ENCODE measurements at regions not wholly inside any gene's neighbourhood (a gene's known extent, or its start where the extent isn't known, plus 50 kb on each side); places are given as distances from the start of the nearest gene placed in this dataset.
"Not testable (repeated sequence)": the region's sequence is repeated elsewhere in the genome, so short reads cannot be mapped to it uniquely, and the experiment has no call there.

DNA sequence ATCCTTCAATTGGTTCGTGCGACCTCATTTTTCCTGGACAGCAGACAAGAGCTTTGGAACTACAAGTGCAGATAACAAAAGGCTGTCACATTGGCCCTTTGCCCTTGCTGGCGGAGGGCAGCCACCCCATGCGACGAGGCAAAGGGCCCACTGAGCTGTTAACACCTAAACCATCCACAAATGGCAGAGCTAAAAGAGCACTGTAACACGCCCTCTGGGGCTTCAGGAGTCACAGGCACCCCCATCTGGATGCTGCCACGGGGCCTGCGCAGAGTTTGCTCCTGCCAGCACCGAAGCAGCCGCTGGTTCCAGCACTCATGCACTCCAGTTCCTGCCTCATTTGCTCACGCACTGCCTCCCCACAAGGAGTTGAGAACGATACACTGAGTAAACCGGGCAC, 524.9 kb downstream of the ZNF385D start (continued):
- no peak for TF ChIP-seq ZFP41 (tag by site-specific recombination; IDR thresholded peaks at IDR 0.05; ENCODE audit: borderline replicate concordance)
- TF ChIP-seq, protein P1, sequence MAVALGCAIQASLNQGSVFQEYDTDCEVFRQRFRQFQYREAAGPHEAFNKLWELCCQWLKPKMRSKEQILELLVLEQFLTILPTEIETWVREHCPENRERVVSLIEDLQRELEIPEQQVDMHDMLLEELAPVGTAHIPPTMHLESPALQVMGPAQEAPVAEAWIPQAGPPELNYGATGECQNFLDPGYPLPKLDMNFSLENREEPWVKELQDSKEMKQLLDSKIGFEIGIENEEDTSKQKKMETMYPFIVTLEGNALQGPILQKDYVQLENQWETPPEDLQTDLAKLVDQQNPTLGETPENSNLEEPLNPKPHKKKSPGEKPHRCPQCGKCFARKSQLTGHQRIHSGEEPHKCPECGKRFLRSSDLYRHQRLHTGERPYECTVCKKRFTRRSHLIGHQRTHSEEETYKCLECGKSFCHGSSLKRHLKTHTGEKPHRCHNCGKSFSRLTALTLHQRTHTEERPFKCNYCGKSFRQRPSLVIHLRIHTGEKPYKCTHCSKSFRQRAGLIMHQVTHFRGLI (tag by site-specific recombination; IDR thresholded peaks at IDR 0.05), result no peak
- no peak for TF ChIP-seq ZSCAN16 (tag by site-specific recombination; IDR thresholded peaks at IDR 0.05)
- no peak for TF ChIP-seq ZNF354C (tag by site-specific recombination; IDR thresholded peaks at IDR 0.05; ENCODE audit: borderline replicate concordance, low read depth)
- no peak for TF ChIP-seq ZBTB48 (tag by site-specific recombination; IDR thresholded peaks at IDR 0.05)
- no peak for TF ChIP-seq MYNN (tag by site-specific recombination; IDR thresholded peaks at IDR 0.05; ENCODE audit: borderline replicate concordance)
- TF ChIP-seq SETDB1 (IDR thresholded peaks at IDR 0.05; ENCODE audit: insufficient read length, low read length), result no peak

- Histone ChIP-seq H3K27ac (ENCODE audit: extremely low read depth, low read depth, low read length) (no peak overlapping the region), H3K4me3 (ENCODE audit: low read depth, low read length) (no peak overlapping the region), H3K4me1 (ENCODE audit: control insufficient read depth, insufficient read depth, low read length) (no peaks in the 10 kb centered on the region), H3K9me3 (ENCODE audit: control insufficient read depth, insufficient read depth, low read depth, low read length) (no peaks in the 10 kb centered on the region), H3K36me3 (ENCODE audit: control insufficient read depth in 2 of 2, insufficient read depth in 1 of 2, low read length in 2 of 2) (no peaks in the 10 kb centered on the region)
- TF ChIP-seq ZNF23 (tag by site-specific recombination; IDR thresholded peaks at IDR 0.05; ENCODE audit: borderline replicate concordance), result no peak
- TF ChIP-seq ZNF146 (tag by site-specific recombination; IDR thresholded peaks at IDR 0.05), result no peak
- TF ChIP-seq, protein P2, sequence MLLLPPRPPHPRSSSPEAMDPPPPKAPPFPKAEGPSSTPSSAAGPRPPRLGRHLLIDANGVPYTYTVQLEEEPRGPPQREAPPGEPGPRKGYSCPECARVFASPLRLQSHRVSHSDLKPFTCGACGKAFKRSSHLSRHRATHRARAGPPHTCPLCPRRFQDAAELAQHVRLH (tag by site-specific recombination; IDR thresholded peaks at IDR 0.05), result no peak
- ChIA-PET CTCF (no interaction called here), POLR2A (no interaction called here)
These were observed 530.1 kb downstream of the ZNF385D start for GRCh38 chr3:21220944-21221343.

DNA sequence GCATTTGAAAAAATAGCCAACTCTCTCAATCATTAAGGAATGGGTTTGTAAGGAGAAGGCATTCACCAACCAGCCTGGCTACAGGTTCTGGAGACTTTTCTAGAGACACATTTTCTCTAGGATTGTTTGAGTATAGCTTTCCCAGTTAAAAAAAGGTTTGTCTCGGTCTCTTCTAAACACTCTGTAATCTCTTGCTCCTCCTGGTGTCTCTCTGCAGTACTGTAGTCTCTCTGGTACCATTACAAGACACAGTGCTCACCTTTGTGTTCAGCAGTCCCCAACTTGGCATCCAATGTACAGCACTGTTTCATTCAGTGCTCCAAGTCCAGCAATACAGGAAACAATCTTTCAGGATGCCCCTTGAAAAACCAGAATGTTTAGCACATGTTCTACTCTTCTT, 534.4 kb downstream of the ZNF385D start:
- ChIA-PET POLR2A (no interaction called here), CTCF (interaction anchor here (0.6 to 0.7 kb wide), 4 partner anchors 66 to 1280 kb away, joined by 3 to 5 read pairs (median 3); no protein-coding TSS in a partner anchor)
- Histone ChIP-seq H3K9me3 (ENCODE audit: control insufficient read depth, insufficient read depth, low read depth, low read length) (no peaks in the 10 kb centered on the region), H3K27ac (ENCODE audit: extremely low read depth, low read depth, low read length) (no peak overlapping the region), H3K4me3 (ENCODE audit: low read depth, low read length) (no peak overlapping the region), H3K4me1 (ENCODE audit: control insufficient read depth, insufficient read depth, low read length) (no peaks in the 10 kb centered on the region), H3K36me3 (ENCODE audit: control insufficient read depth in 2 of 2, insufficient read depth in 1 of 2, low read length in 2 of 2) (no peaks in the 10 kb centered on the region)
- no peak for TF ChIP-seq ZNF513 (tag by site-specific recombination; IDR thresholded peaks at IDR 0.05)
- TF ChIP-seq ZNF837 (tag by site-specific recombination; IDR thresholded peaks at IDR 0.05), result no peak
- TF ChIP-seq WT1 (tag by site-specific recombination; IDR thresholded peaks at IDR 0.05), result no peak
- TF ChIP-seq ZNF155 (tag by site-specific recombination; IDR thresholded peaks at IDR 0.05), result no peak
- TF ChIP-seq HOXA7 (CRISPR knock-in tag; IDR thresholded peaks at IDR 0.05; ENCODE audit: borderline replicate concordance), result no peak
- no peak for TF ChIP-seq ZNF138 (tag by site-specific recombination; IDR thresholded peaks at IDR 0.05; ENCODE audit: borderline replicate concordance)
- TF ChIP-seq GLIS1 (tag by site-specific recombination; IDR thresholded peaks at IDR 0.05), result no peak
- no peak for TF ChIP-seq GLIS2 (tag by site-specific recombination; IDR thresholded peaks at IDR 0.05)
- TF ChIP-seq ZSCAN23 (tag by site-specific recombination; IDR thresholded peaks at IDR 0.05), result no peak
- TF ChIP-seq, protein P3, sequence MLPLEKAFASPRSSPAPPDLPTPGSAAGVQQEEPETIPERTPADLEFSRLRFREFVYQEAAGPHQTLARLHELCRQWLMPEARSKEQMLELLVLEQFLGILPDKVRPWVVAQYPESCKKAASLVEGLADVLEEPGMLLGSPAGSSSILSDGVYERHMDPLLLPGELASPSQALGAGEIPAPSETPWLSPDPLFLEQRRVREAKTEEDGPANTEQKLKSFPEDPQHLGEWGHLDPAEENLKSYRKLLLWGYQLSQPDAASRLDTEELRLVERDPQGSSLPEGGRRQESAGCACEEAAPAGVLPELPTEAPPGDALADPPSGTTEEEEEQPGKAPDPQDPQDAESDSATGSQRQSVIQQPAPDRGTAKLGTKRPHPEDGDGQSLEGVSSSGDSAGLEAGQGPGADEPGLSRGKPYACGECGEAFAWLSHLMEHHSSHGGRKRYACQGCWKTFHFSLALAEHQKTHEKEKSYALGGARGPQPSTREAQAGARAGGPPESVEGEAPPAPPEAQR (tag by site-specific recombination; IDR thresholded peaks at IDR 0.05), result no peak
- TF ChIP-seq ZNF112 (tag by site-specific recombination; IDR thresholded peaks at IDR 0.05), result no peak
- TF ChIP-seq ZNF596 (tag by site-specific recombination; IDR thresholded peaks at IDR 0.05), result no peak
- TF ChIP-seq ZNF629 (tag by site-specific recombination; IDR thresholded peaks at IDR 0.05), result no peak
- TF ChIP-seq ZNF211 (tag by site-specific recombination; IDR thresholded peaks at IDR 0.05; ENCODE audit: low read depth), result no peak

DNA sequence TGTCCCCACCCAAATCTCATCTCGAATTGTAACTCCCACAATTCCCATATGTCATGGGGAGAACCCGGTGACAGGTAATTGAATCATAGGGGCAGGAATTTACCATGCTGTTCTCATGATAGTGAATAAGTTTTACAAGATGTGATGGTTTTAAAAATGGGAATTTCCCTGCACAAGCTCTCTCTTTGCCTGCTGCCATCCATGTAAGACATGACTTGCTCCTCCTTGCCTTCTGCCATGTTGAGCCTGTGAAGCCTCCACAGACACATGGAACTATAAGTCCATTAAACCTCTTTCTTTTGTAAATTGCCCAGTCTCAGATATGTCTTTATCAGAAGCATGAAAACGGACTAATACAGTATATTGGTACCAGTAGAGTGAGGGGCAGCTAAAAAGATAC, 546.9 kb downstream of the ZNF385D start:
- H3K27ac ChIP-seq (ENCODE audit: extremely low read depth, low read depth, low read length); H3K9me3 ChIP-seq (ENCODE audit: control insufficient read depth, insufficient read depth, low read depth, low read length); H3K36me3 ChIP-seq (ENCODE audit: control insufficient read depth in 2 of 2, insufficient read depth in 1 of 2, low read length in 2 of 2); POLR2A ChIA-PET; CTCF ChIA-PET; H3K4me1 ChIP-seq (ENCODE audit: control insufficient read depth, insufficient read depth, low read length); H3K4me3 ChIP-seq (ENCODE audit: low read depth, low read length): not testable (repeated sequence)
